ENCODE measurements at regions not wholly inside any gene's neighbourhood (a gene's known extent, or its start where the extent isn't known, plus 50 kb on each side); places are given as distances from the start of the nearest gene placed in this dataset.

DNA sequence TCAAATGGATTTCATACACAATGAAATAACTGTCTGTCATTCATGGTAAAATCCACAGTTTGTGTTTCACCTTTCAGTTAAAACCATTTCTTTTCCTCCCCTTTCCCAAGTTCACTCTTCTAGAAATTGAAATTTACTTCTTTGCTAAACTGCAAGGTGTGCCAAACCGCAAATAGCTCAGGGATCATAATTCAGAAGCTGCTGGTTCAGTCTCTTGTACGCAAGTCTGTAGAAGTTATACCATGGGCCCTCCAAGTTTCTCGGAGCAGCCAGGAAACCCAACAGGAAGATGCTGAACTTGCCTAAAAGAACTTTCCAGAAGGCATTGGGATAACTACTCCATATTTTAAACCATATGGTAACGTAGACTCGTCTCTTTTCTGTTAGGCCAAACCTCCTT lies 268.9 kb downstream of the FLRT2 start:
- H3K27ac Mint-ChIP-seq: no peak overlapping the region
- H3K4me3 Mint-ChIP-seq: no peak overlapping the region
- no peak for DNase-seq
- H3K9me3 Mint-ChIP-seq: peaks cover 2% of the 10 kb centered on the region
- no peaks in the 10 kb centered on the region for H3K36me3 Mint-ChIP-seq (ENCODE audit: low read depth)
- TF ChIP-seq, protein P1, sequence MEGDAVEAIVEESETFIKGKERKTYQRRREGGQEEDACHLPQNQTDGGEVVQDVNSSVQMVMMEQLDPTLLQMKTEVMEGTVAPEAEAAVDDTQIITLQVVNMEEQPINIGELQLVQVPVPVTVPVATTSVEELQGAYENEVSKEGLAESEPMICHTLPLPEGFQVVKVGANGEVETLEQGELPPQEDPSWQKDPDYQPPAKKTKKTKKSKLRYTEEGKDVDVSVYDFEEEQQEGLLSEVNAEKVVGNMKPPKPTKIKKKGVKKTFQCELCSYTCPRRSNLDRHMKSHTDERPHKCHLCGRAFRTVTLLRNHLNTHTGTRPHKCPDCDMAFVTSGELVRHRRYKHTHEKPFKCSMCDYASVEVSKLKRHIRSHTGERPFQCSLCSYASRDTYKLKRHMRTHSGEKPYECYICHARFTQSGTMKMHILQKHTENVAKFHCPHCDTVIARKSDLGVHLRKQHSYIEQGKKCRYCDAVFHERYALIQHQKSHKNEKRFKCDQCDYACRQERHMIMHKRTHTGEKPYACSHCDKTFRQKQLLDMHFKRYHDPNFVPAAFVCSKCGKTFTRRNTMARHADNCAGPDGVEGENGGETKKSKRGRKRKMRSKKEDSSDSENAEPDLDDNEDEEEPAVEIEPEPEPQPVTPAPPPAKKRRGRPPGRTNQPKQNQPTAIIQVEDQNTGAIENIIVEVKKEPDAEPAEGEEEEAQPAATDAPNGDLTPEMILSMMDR (IDR thresholded peaks at IDR 0.05): no peak
- no peaks in the 10 kb centered on the region for H3K4me1 Mint-ChIP-seq
- no peaks in the 10 kb centered on the region for H3K27me3 Mint-ChIP-seq (ENCODE audit: low read depth, poor library complexity)

DNA sequence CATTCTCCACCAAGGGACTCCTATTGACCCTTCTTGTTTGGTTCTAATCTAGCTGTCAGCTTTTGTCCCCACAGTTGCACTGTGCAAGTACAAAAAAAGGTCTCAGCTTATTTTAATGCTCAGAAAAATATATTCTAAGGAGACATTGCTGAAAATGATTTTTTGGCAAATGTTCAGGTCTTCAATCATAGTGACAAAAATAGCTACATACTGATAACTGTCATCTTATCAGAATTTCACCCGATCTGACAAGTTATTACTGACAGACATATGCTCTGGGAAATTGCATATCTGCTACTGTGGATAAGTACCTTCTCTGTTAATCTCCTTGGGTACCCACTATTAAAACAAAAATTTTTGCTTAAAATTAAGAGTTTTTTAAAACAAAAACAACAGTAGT lies 263.6 kb downstream of the FLRT2 start:
- no peak for DNase-seq
- Mint-ChIP-seq H3K9me3 (no peaks in the 10 kb centered on the region), H3K36me3 (ENCODE audit: low read depth) (no peaks in the 10 kb centered on the region), H3K4me1 (peaks cover 7% of the 10 kb centered on the region), H3K27ac (no peak overlapping the region), H3K4me3 (no peak overlapping the region), H3K27me3 (ENCODE audit: low read depth, poor library complexity) (no peaks in the 10 kb centered on the region)
- TF ChIP-seq, protein P1 (IDR thresholded peaks at IDR 0.05): no peak

DNA sequence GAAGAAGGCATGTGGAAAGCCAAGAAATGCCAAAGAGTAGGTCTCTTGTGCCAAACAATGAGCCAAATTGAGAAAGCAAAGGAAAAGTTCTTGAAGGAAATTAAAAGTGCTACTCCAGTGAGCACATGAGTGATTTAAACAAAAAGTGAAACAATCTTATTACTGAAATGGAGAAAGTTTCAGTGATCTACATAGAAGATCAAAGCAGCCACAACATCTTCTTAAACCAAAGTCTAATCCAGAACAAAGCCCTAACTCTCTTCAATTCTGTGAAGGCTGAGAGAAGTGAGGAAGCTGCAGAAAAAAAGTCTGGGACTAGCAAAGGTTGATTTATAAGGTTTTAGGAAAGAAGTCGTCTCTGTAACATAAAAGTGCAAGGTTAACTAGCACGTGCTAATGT lies 259.6 kb downstream of the FLRT2 start:
- TF ChIP-seq, protein P1 (IDR thresholded peaks at IDR 0.05): no peak
- no peak overlapping the region for H3K27ac Mint-ChIP-seq
- peaks cover 10% of the 10 kb centered on the region for H3K4me1 Mint-ChIP-seq
- no peak overlapping the region for H3K4me3 Mint-ChIP-seq
- no peak for DNase-seq
- H3K36me3 Mint-ChIP-seq (ENCODE audit: low read depth): no peaks in the 10 kb centered on the region
- no peaks in the 10 kb centered on the region for H3K9me3 Mint-ChIP-seq
- no peaks in the 10 kb centered on the region for H3K27me3 Mint-ChIP-seq (ENCODE audit: low read depth, poor library complexity)

DNA sequence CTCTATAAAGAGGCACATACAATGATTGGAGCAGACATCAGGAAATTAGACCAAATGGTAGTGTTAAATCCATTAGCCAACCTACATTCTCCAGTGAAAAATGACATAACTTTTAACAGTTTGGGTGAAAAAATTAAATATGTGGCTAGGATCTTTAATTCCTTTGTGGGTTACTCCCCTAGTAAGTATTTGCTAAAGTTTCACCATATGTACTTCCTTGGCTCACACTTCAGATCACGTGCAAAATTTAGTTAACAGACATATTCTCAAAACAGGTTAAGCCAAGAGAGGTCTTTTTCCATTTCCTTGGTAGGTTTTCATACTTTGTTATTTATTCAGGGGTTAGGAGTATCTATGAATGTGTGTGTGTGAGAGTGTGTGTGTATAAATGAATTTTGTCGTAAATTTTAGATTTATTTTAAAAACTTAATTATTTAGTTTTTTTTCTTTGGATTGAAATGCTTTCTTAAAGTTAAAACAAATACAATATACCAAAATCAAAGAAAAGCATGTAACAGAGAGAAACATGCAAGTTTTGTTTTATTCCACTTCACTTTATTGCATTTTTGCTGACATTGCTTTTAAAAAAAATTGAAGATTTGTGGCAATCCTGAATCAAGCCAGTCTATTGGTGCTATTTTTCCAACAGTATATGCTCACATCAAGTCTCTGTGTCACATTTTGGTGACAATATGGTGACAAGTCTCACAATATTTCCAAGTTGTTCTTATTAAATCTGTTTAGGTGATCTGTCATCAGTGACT lies 258.7 kb downstream of the FLRT2 start:
- Mint-ChIP-seq H3K27me3 (ENCODE audit: low read depth, poor library complexity) (no peaks in the 10 kb centered on the region), H3K4me3 (no peak overlapping the region), H3K4me1 (peaks cover 13% of the 10 kb centered on the region), H3K36me3 (ENCODE audit: low read depth) (no peaks in the 10 kb centered on the region), H3K27ac (no peak overlapping the region), H3K9me3 (no peaks in the 10 kb centered on the region)
- TF ChIP-seq, protein P1 (IDR thresholded peaks at IDR 0.05): no peak
- DNase-seq: no peak

DNA sequence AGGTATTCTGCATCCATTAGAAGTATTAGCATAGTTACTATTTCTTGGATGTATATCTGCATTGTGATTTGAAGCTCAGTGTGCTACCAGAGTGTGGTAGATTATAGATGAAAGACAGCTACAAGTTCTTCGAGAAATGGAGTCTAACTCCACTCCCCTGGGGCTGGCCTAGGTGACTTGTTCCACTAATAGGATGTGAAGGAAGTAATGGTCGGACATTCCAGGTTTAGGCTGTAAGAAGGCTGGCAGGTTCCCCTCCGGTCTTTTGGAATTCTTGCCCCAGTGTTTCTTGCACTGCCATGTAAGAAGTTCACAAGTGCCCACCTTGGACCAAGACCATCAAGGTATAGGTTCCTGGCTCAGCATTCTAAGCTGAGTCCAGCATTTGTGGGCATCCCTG lies 236.4 kb downstream of the FLRT2 start:
- H3K27me3 Mint-ChIP-seq (ENCODE audit: low read depth, poor library complexity): peaks cover 11% of the 10 kb centered on the region
- H3K27ac Mint-ChIP-seq: no peak overlapping the region
- no peak for DNase-seq
- TF ChIP-seq, protein P1 (IDR thresholded peaks at IDR 0.05): no peak
- no peaks in the 10 kb centered on the region for H3K9me3 Mint-ChIP-seq
- no peaks in the 10 kb centered on the region for H3K36me3 Mint-ChIP-seq (ENCODE audit: low read depth)
- no peak overlapping the region for H3K4me3 Mint-ChIP-seq
- peaks cover 13% of the 10 kb centered on the region for H3K4me1 Mint-ChIP-seq

DNA sequence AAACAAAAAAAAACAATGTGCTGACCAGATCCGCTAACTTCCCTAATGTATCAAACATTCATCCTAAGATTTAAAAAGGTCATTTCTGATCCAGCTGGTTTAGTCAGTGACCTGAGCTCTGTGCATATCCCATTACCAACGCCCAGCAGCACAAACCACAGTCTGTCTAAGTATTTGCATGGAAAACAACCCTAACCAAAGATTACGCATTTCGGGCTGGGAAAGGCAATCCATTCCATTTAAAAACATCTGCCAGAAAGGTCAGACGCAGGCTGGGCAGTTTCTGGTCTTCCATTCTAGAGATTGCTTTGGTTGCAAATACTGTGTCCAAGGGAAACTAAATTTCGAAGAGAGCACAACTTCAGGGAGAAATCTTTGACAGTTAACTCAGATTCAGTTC lies 234.9 kb downstream of the FLRT2 start:
- peaks cover 14% of the 10 kb centered on the region for H3K4me1 Mint-ChIP-seq
- H3K27me3 Mint-ChIP-seq (ENCODE audit: low read depth, poor library complexity): peaks cover 9% of the 10 kb centered on the region
- no peak for DNase-seq
- TF ChIP-seq, protein P1 (IDR thresholded peaks at IDR 0.05): no peak
- H3K27ac Mint-ChIP-seq: no peak overlapping the region
- H3K36me3 Mint-ChIP-seq (ENCODE audit: low read depth): no peaks in the 10 kb centered on the region
- H3K9me3 Mint-ChIP-seq: no peaks in the 10 kb centered on the region
- H3K4me3 Mint-ChIP-seq: no peak overlapping the region

Measured in nephron progenitor cell (in vitro differentiated cells).